HG03066 (cell line): ENCODE measurements at regions not wholly inside any gene's neighbourhood (a gene's known extent, or its start where the extent isn't known, plus 50 kb on each side); places are given as distances from the start of the nearest gene placed in this dataset.

Experiments used
- ATAC-seq: cut with Tn5 transposase; IDR thresholded peaks from one replicate; pipeline ENCODE4 v1.9.1; 2021; ENCODE audit warnings: low read depth; ENCODE audit not compliant: unreplicated experiment

- ATAC-seq: no peak
These were observed 119.5 kb upstream of the RIMBP3 start for GRCh38 chr22:18731075-18731666.

- peak; percentile 98 for ATAC-seq
These were observed 118.7 kb upstream of the RIMBP3 start for GRCh38 chr22:18730410-18730809.
